Nephron progenitor cell (in vitro differentiated cells): ENCODE measurements at regions not wholly inside any gene's neighbourhood (a gene's known extent, or its start where the extent isn't known, plus 50 kb on each side); places are given as distances from the start of the nearest gene placed in this dataset.

Experiments used
- DNase-seq: peaks from one replicate; pipeline ENCODE4 v3.0.0; 2021
- H3K27ac Mint-ChIP-seq: 2 replicates; pipeline ENCODE4 v1.8.0; 2021; ENCODE audit warnings: mild to moderate bottlenecking, moderate library complexity, mixed read lengths
- H3K27me3 Mint-ChIP-seq: 2 replicates; pipeline ENCODE4 v1.8.0; 2021; ENCODE audit warnings: mild to moderate bottlenecking, low read depth, mixed read lengths; ENCODE audit not compliant: poor library complexity
- H3K36me3 Mint-ChIP-seq: 2 replicates; pipeline ENCODE4 v1.8.0; 2021; ENCODE audit warnings: low read depth, mixed read lengths
- H3K4me1 Mint-ChIP-seq: 2 replicates; pipeline ENCODE4 v1.8.0; 2021; ENCODE audit warnings: mixed read lengths
- H3K4me3 Mint-ChIP-seq: 2 replicates; pipeline ENCODE4 v1.8.0; 2021; ENCODE audit warnings: mild to moderate bottlenecking, moderate library complexity, mixed read lengths
- H3K9me3 Mint-ChIP-seq: 2 replicates; pipeline ENCODE4 v1.8.0; 2021; ENCODE audit warnings: mild to moderate bottlenecking, moderate library complexity, mixed read lengths
- CTCF ChIP-seq: fragments of 200-600 bp; sonication (generic); IDR thresholded peaks from 2 replicates; pipeline ENCODE4 v1.5.0; 2021; ENCODE audit warnings: antibody characterized with exemption

- no peak for TF ChIP-seq CTCF
- H3K9me3 Mint-ChIP-seq: no peaks in the 10 kb centered on the region
- no peaks in the 10 kb centered on the region for H3K27me3 Mint-ChIP-seq
- DNase-seq: no peak
- no peaks in the 10 kb centered on the region for H3K4me1 Mint-ChIP-seq
- no peaks in the 10 kb centered on the region for H3K36me3 Mint-ChIP-seq
- H3K4me3 Mint-ChIP-seq: no peak overlapping the region
- H3K27ac Mint-ChIP-seq: no peak overlapping the region
These were observed 728.5 kb upstream of the SLC8A1 start for GRCh38 chr2:41180387-41180786.

- Mint-ChIP-seq H3K36me3 (no peaks in the 10 kb centered on the region), H3K4me1 (no peaks in the 10 kb centered on the region), H3K27ac (no peak overlapping the region), H3K4me3 (no peak overlapping the region), H3K27me3 (no peaks in the 10 kb centered on the region), H3K9me3 (no peaks in the 10 kb centered on the region)
- TF ChIP-seq CTCF: no peak
- DNase-seq: no peak
These were observed 731.1 kb upstream of the SLC8A1 start for GRCh38 chr2:41182961-41183360.

- H3K27ac Mint-ChIP-seq: no peak overlapping the region
- no peak overlapping the region for H3K4me3 Mint-ChIP-seq
- no peak for TF ChIP-seq CTCF
- H3K27me3 Mint-ChIP-seq: no peaks in the 10 kb centered on the region
- no peaks in the 10 kb centered on the region for H3K4me1 Mint-ChIP-seq
- DNase-seq: no peak
- H3K36me3 Mint-ChIP-seq: no peaks in the 10 kb centered on the region
- no peaks in the 10 kb centered on the region for H3K9me3 Mint-ChIP-seq
These were observed 735.7 kb upstream of the SLC8A1 start for GRCh38 chr2:41187376-41188122.

GRCh38 chr2:41194230-41194629 lies 742.3 kb upstream of the SLC8A1 start:
- no peaks in the 10 kb centered on the region for H3K9me3 Mint-ChIP-seq
- H3K4me1 Mint-ChIP-seq: no peaks in the 10 kb centered on the region
- no peak overlapping the region for H3K27ac Mint-ChIP-seq
- H3K27me3 Mint-ChIP-seq: peaks cover 4% of the 10 kb centered on the region
- DNase-seq: no peak
- H3K4me3 Mint-ChIP-seq: no peak overlapping the region
- no peak for TF ChIP-seq CTCF
- H3K36me3 Mint-ChIP-seq: no peaks in the 10 kb centered on the region

- Mint-ChIP-seq H3K27me3 (peaks cover 4% of the 10 kb centered on the region), H3K4me3 (no peak overlapping the region), H3K27ac (no peak overlapping the region), H3K4me1 (no peaks in the 10 kb centered on the region), H3K9me3 (no peaks in the 10 kb centered on the region), H3K36me3 (no peaks in the 10 kb centered on the region)
- TF ChIP-seq CTCF: no peak
- DNase-seq: no peak
These were observed 745.9 kb upstream of the SLC8A1 start for GRCh38 chr2:41197781-41198180.

- Mint-ChIP-seq H3K36me3 (no peaks in the 10 kb centered on the region), H3K4me1 (no peaks in the 10 kb centered on the region), H3K9me3 (no peaks in the 10 kb centered on the region), H3K27me3 (peaks cover 4% of the 10 kb centered on the region), H3K27ac (no peak overlapping the region), H3K4me3 (no peak overlapping the region)
- TF ChIP-seq CTCF: no peak
- no peak for DNase-seq
These were observed 747.4 kb upstream of the SLC8A1 start for GRCh38 chr2:41199334-41199733.
